CD4-positive, alpha-beta T cell treated with Interleukin-17A for 4 hours (primary cell): ENCODE measurements at regions not wholly inside any gene's neighbourhood (a gene's known extent, or its start where the extent isn't known, plus 50 kb on each side); places are given as distances from the start of the nearest gene placed in this dataset.
A peak's percentile ranks its signal among the peaks of the same experiment; 100 is the strongest.
"Not testable (repeated sequence)": the region's sequence is repeated elsewhere in the genome, so short reads cannot be mapped to it uniquely, and the experiment has no call there.

Experiments used
- DNase-seq: peaks from one replicate; pipeline ENCODE4 v3.0.0-alpha.2; 2020; ENCODE audit warnings: mixed read lengths

DNA sequence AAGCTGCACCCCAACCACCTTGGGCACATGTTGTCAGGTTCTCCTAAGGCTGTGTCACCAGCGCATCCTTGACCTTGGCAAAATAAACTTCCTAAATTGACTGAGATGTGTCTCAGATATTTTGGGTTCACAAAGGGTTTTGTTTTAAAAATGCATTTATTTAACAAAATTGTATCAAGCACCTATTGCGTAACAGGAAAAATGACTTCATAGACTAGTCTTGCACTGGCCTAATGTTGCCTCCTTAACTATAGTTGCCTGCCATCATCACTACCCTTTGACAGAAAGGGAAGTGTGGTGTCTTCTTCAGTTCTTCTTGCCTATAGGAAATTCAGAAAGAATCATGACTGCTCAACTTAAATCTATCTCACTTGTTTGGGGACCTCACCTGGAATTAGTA, 374.2 kb downstream of the SH2D1A start:
- no peak for DNase-seq

DNA sequence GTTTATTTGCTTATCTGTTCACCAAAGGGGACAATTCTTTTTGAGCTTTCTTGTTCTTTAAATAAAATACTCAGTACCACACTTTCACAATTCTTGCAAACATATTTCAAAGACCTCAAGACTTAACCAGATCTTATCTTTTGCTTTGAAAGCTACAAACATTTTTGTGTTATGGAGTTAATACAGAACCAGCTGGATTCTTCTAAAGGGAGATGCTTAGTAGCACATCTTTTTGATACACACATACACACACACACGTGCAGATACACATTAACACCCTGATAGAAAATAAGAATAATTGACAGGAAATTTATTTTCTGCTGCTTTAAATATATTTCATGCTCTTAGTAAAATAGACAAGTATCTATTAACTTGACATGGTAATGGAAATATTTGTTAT, 379.1 kb downstream of the SH2D1A start:
- DNase-seq = no peak

DNA sequence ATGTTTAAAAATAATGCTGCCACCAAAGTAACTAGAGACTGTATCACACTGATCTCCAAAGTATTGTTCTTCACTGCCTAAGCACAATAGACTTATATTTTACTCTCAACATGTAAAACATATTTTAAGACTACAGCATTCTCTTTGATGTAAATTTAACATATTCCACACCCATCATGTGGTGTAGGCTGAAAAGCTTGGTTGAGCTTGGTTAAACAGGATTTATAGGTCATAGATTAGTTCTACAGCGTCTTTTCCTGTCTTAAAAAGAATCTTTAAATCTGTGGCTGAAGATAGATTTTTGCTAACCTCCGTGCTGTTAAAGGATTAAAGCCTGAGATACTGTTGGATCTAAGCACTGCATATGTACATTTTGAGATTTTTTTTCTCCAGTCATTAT, 379.9 kb downstream of the SH2D1A start:
- DNase-seq = no peak

GRCh38 chrX:124726881-124727280, 380.5 kb downstream of the SH2D1A start:
- DNase-seq = no peak

- peak; percentile 76 for DNase-seq
Measured at GRCh38 chrX:124736553-124737270, 390.3 kb downstream of the SH2D1A start.

DNA sequence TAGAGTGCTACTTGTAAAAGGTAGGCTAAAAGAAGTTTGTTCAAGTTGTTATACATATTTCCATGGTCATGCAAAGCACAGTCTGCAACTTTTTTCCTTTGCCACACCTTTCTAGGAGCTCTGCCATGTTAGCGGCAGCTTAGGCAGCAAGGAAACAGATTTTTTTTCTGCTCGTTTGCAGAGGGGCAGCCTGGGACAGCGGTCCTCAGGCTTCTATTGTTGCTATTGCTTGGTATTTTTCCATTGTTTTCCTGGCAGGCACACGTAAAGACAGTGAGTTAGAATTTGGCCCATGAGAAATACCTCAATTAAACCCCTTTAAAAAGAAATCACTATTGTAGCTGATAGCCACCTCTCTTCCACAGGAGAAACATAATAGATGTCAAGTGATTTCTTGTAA, 391.4 kb downstream of the SH2D1A start:
- DNase-seq = no peak

DNA sequence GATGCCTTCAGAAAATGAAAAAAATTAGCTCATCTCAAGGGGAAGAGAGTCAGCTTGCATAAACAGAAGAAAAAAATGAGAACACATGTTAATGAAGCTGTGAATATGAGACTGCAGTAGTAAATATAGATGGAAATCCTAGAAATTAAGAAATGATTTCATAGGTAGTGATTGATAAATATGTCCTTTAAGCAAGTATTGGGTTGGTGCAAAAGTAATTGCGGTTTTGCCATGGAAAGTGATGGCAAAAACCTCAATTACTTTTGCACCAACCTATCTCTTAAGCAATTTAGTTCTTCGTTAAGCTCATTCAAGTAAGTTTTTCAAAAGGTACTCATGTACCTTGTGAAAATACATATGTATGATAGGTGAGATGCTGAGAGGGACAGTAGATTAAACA, 400.9 kb downstream of the SH2D1A start:
- DNase-seq = no peak

DNA sequence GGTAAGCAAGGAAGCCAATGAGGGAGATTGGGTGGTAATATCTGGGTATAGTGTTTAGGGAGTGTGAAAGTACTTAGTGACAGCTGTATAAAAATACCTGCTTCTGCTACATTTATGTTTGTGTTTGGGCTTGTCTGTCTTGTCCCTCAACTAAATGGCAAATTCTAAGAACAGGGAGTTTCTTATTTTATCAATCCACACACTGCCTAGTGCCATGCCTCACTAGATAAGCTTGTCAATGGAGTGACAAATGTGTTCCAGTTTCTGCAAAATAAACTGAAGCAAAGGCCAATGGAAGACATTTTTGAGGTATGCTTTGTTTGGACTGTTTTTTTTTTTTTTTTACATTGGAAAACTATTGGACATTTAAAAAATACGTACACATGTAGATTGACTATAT, 418.0 kb downstream of the SH2D1A start:
- DNase-seq = no peak

GRCh38 chrX:124769166-124769565, 422.8 kb downstream of the SH2D1A start:
- DNase-seq = no peak

DNA sequence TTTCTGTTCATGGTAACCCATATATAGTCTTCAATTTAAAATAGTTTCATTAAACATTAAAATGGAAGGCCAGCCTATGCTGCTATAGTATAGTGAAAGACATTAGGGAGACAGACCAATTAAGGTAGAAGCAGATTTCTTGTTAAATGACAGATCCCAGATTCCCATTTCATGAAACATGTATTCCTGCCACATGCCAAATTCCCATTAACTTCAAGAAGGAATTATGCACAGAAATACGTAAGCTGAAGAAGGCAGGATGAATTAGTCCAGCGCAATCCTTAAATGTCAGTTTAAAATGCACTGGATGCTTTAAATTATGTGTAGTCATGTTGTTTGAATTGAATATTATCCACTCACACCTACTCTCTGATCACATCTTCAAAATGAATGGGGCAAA, 424.9 kb downstream of the SH2D1A start:
- no peak for DNase-seq

DNA sequence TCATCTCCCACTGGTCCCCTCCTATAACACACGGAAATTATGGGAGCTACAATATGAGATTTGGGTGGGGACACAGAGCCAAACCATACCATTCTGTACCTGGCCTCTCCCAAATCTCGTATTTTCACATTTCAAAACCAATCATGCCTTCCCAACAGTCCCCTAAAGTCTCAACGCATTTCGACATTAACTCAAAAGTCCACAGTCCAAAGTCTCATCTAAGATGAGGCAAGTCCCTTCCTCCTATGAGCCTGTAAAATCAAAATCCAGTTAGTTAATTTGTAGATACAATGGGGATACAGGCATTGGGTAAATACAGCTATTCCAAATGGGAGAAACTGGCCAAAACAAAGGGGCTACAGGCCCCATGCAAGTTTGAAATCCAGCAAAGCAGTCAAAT, 441.9 kb downstream of the SH2D1A start:
- not testable (repeated sequence) for DNase-seq

GRCh38 chrX:124789874-124790273, 443.5 kb downstream of the SH2D1A start:
- not testable (repeated sequence) for DNase-seq

GRCh38 chrX:124791492-124792095, 445.2 kb downstream of the SH2D1A start:
- DNase-seq = no peak

- DNase-seq = no peak
Measured at GRCh38 chrX:124796989-124797388, 450.6 kb downstream of the SH2D1A start.

DNA sequence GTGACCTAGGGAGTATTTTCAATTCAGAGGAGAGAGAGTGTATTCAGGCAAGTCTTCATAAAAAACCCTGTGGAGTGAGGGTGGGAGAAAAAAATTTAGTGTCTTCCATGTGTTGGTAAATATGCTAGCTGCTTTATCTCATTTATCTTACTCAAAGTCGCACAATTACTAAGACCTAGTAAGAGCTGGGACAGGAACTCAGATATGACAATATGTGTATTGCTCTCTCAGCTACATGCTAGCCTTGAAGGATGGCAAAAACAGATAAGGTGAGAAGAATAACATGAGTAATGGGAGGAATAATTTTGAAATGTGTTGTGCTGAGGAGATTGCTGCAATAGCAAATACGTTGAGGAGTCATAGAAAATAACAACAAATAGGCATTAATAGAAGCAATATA, 458.6 kb downstream of the SH2D1A start:
- DNase-seq = no peak

DNA sequence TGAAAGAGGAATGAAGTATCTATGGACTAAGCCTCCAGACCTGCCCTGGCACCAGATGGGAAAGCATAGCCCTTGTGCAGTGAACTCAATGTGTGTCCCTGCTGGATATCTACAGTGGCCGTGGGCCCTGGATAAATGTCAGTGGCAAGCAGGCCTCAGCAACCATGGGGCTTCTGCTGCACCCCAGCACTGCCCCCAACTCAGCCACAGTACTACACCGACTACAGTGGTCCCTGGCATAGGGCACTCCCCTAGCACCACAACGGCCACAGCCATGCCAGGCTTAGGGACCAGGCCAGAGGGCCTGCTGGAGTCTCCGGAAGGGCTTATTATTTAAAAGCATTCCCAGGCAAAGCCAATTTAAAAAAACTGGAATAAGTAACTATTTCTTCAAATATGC, 459.1 kb downstream of the SH2D1A start:
- DNase-seq = no peak

GRCh38 chrX:124814106-124814505, 467.7 kb downstream of the SH2D1A start:
- DNase-seq = no peak

- no peak for DNase-seq
Measured at GRCh38 chrX:124818033-124818432, 471.7 kb downstream of the SH2D1A start.

GRCh38 chrX:124818764-124819163, 472.4 kb downstream of the SH2D1A start:
- DNase-seq = no peak

GRCh38 chrX:124820738-124821137, 474.4 kb downstream of the SH2D1A start:
- no peak for DNase-seq

- no peak for DNase-seq
Measured at GRCh38 chrX:124827258-124827845, 481.0 kb downstream of the SH2D1A start.

DNA sequence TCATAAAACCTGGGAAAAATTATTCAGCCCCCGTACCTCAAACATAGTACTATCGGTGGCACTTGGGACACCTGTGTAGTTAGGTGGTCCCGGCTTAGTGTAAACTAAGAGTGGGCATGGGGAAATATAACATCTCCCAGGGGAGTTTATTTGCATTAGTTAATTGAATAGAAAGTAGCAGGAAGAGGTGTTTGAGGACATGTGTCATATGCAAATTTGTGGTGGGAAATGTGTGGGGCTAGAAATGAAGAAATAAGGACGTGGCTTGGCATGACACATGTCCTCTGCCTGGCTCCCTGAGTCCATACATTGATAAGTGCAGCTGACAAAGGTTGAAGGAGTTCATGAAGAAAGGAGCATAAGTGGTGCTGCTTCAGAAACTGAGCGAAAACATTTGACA, 483.6 kb downstream of the SH2D1A start:
- DNase-seq = no peak

GRCh38 chrX:124836786-124837185, 482.9 kb upstream of the TEX13C start:
- no peak for DNase-seq

- no peak for DNase-seq
Measured at GRCh38 chrX:124842205-124842604, 477.5 kb upstream of the TEX13C start.

GRCh38 chrX:124860736-124861135, 458.9 kb upstream of the TEX13C start:
- DNase-seq = no peak
